IMR-90 (cell line): ENCODE measurements at regions not wholly inside any gene's neighbourhood (a gene's known extent, or its start where the extent isn't known, plus 50 kb on each side); places are given as distances from the start of the nearest gene placed in this dataset.

Experiments
- ATAC-seq: fragments of 200-7000 bp; cut with Tn5 transposase; 2 replicates; pipeline ENCODE4 v1.9.1; 2020; ENCODE audit warnings: low read depth, mild to moderate bottlenecking, moderate library complexity
- BruUV-seq: library from RNA; stranded (reverse); fragments of 400-500 nt; replicated peaks from 2 replicates; lab custom pipeline; 2021; lab: Mats Ljungman, UMichigan
- CTCF ChIA-PET: fragments of 300-600 bp; formaldehyde crosslinking; extraction: SDS; loops from one replicate; lab custom pipeline; 2021; ENCODE audit warnings: antibody characterized with exemption; lab: Yijun Ruan, JAX
- POLR2A ChIA-PET: fragments of 300-600 bp; sonication (Branson Sonifier 250); formaldehyde crosslinking; loops from one replicate; lab custom pipeline; 2022; ENCODE audit warnings: antibody characterized with exemption; ENCODE audit not compliant: unreplicated experiment; lab: Charles Lee
- DNase-seq: peaks from one replicate; pipeline ENCODE4 v3.0.0; 2013
- H2AFZ ChIP-seq: replicated peaks from 2 replicates; pipeline ENCODE3; 2013; ENCODE audit warnings: low read length, mild to moderate bottlenecking; ENCODE audit not compliant: poor library complexity
- H2AK5ac ChIP-seq: 2 replicates; pipeline ENCODE4 v1.6.1; 2013; ENCODE audit warnings: low read depth, low read length, inconsistent platforms
- H2AK9ac ChIP-seq: replicated peaks from 2 replicates; pipeline ENCODE3; 2013; ENCODE audit warnings: mild to moderate bottlenecking, low read depth, low read length, moderate library complexity; ENCODE audit not compliant: poor library complexity
- H2BK120ac ChIP-seq: 2 replicates; pipeline ENCODE4 v1.6.1; 2013; ENCODE audit warnings: low read depth, low read length, inconsistent platforms
- H2BK15ac ChIP-seq: 3 replicates; pipeline ENCODE4 v1.6.1; 2013; ENCODE audit warnings: low read depth, low read length, inconsistent platforms
- H2BK20ac ChIP-seq: 2 replicates; pipeline ENCODE4 v1.6.1; 2013; ENCODE audit warnings: low read depth, mild to moderate bottlenecking, inconsistent platforms, low read length, moderate library complexity
- H2BK5ac ChIP-seq: 2 replicates; pipeline ENCODE4 v1.6.1; 2013; ENCODE audit warnings: mild to moderate bottlenecking, low read depth, low read length, inconsistent platforms; ENCODE audit not compliant: poor library complexity, severe bottlenecking
- H3K14ac ChIP-seq: replicated peaks from 2 replicates; pipeline ENCODE4 v1.6.1; 2013; ENCODE audit warnings: low read depth, low read length, inconsistent platforms
- H3K18ac ChIP-seq: 2 replicates; pipeline ENCODE4 v1.6.1; 2013; ENCODE audit warnings: low read depth, low read length, control low read depth
- H3K23ac ChIP-seq: 2 replicates; pipeline ENCODE4 v1.6.1; 2013; ENCODE audit warnings: low read depth, low read length, inconsistent platforms
- H3K27ac ChIP-seq: 2 replicates; pipeline ENCODE4 v1.5.1; 2013; ENCODE audit warnings: mild to moderate bottlenecking, control low read depth, low read length; ENCODE audit not compliant: insufficient read depth
- H3K27me3 ChIP-seq: 2 replicates; pipeline ENCODE4 v1.6.1; 2013; ENCODE audit warnings: low read length; ENCODE audit not compliant: control insufficient read depth, insufficient read depth
- H3K36me3 ChIP-seq: 2 replicates; pipeline ENCODE4 v1.6.1; 2013; ENCODE audit warnings: low read length, mixed read lengths; ENCODE audit not compliant: control insufficient read depth, insufficient read depth
- H3K4ac ChIP-seq: 2 replicates; pipeline ENCODE4 v1.6.1; 2013; ENCODE audit warnings: low read depth, low read length, inconsistent platforms
- H3K4me1 ChIP-seq: 2 replicates; pipeline ENCODE4 v1.6.1; 2013; ENCODE audit warnings: low read length, mixed read lengths; ENCODE audit not compliant: control insufficient read depth, insufficient read depth
- H3K4me2 ChIP-seq: 2 replicates; pipeline ENCODE4 v1.6.1; 2013; ENCODE audit warnings: low read depth, mild to moderate bottlenecking, control low read depth, low read length, moderate library complexity
- H3K4me3 ChIP-seq: 2 replicates; pipeline ENCODE4 v1.5.1; 2013; ENCODE audit warnings: low read depth, mild to moderate bottlenecking, control low read depth, low read length, moderate library complexity; ENCODE audit not compliant: insufficient read depth
- H3K56ac ChIP-seq: 2 replicates; pipeline ENCODE4 v1.6.1; 2013; ENCODE audit warnings: low read length, inconsistent platforms; ENCODE audit not compliant: insufficient read depth; ENCODE audit errors: extremely low read depth
- H3K79me1 ChIP-seq, 2 experiments: 2 replicates each; pipeline ENCODE4 v1.6.1; 2013; ENCODE audit warnings: low read length in 2 of 2, inconsistent platforms in 1 of 2, low read depth in 1 of 2
- H3K9ac ChIP-seq: 2 replicates; pipeline ENCODE4 v1.6.1; 2013; ENCODE audit warnings: low read depth, low read length, control low read depth
- H3K9me1 ChIP-seq: 2 replicates; pipeline ENCODE4 v1.6.1; 2013; ENCODE audit warnings: low read length, inconsistent platforms; ENCODE audit not compliant: insufficient read depth
- H3K9me3 ChIP-seq: 2 replicates; pipeline ENCODE4 v1.6.1; 2013; ENCODE audit warnings: low read length; ENCODE audit not compliant: control insufficient read depth, insufficient read depth
- H4K20me1 ChIP-seq: 2 replicates; pipeline ENCODE4 v1.6.1; 2013; ENCODE audit warnings: low read length, inconsistent platforms; ENCODE audit not compliant: insufficient read depth
- H4K5ac ChIP-seq: 2 replicates; pipeline ENCODE4 v1.6.1; 2013; ENCODE audit warnings: mild to moderate bottlenecking, low read depth, low read length, control low read depth
- H4K8ac ChIP-seq, 2 experiments: 2 replicates each; pipeline ENCODE4 v1.6.1; 2013; ENCODE audit warnings: low read depth in 2 of 2, low read length in 2 of 2, control low read depth in 1 of 2, inconsistent platforms in 1 of 2
- H4K91ac ChIP-seq: 2 replicates; pipeline ENCODE4 v1.6.1; 2013; ENCODE audit warnings: low read depth, low read length, inconsistent platforms; ENCODE audit not compliant: insufficient read depth
- BHLHE40 ChIP-seq: fragments of 150-350 bp; IDR thresholded peaks from 2 replicates; pipeline ENCODE4 v1.6.1; 2016; ENCODE audit warnings: mild to moderate bottlenecking, low read depth, low read length
- CEBPB ChIP-seq: IDR thresholded peaks from 2 replicates; pipeline ENCODE4 v1.6.1; 2012; ENCODE audit warnings: low read depth, low read length, improper control_type of control experiment
- FOS ChIP-seq: fragments of 150-350 bp; IDR thresholded peaks from 2 replicates; pipeline ENCODE4 v1.6.1; 2016; ENCODE audit warnings: low read depth, low read length
- MAZ ChIP-seq: IDR thresholded peaks from 2 replicates; pipeline ENCODE4 v1.6.1; 2012; ENCODE audit warnings: low read depth, mild to moderate bottlenecking, low read length, improper control_type of control experiment, moderate library complexity, borderline replicate concordance
- MXI1 ChIP-seq: IDR thresholded peaks from 2 replicates; pipeline ENCODE4 v1.6.1; 2012; ENCODE audit warnings: low read depth, mild to moderate bottlenecking, low read length, moderate library complexity, borderline replicate concordance
- POLR2A ChIP-seq: IDR thresholded peaks from 2 replicates; pipeline ENCODE4 v1.6.1; 2012; ENCODE audit warnings: mild to moderate bottlenecking, low read depth, low read length
- RCOR1 ChIP-seq: IDR thresholded peaks from 2 replicates; pipeline ENCODE4 v1.6.1; 2012; ENCODE audit warnings: mild to moderate bottlenecking, low read length, improper control_type of control experiment; ENCODE audit not compliant: insufficient replicate concordance
- SMC3 ChIP-seq: fragments of 150-350 bp; IDR thresholded peaks from 2 replicates; pipeline ENCODE4 v1.6.1; 2016; ENCODE audit warnings: low read depth, mild to moderate bottlenecking, antibody characterized with exemption, low read length, moderate library complexity
- WGBS, 2 experiments: methylation state at CpG; one replicate each; pipeline versions ENCODE4 v1.1.5 to v1.1.7; 2013; ENCODE audit warnings: missing lambda C conversion rate in 2 of 2; ENCODE audit not compliant: insufficient read length in 1 of 2; ENCODE audit errors: extremely low coverage in 2 of 2; 5-methylcytosine and 5-hydroxymethylcytosine counted together
- dilution Hi-C: fragments of 300-500 bp; cut with HindIII; formaldehyde crosslinking; loops from one replicate; pipeline ENCODE4 v1.14.3; 2018; ENCODE audit warnings: low sequenced_read_pairs; ENCODE audit not compliant: unreplicated experiment
- in situ Hi-C: fragments of 300-500 bp; cut with MboI; formaldehyde crosslinking; loops from 3 replicates; pipeline ENCODE4 v1.14.3; 2019; ENCODE audit warnings: low sequenced_read_pairs, inconsistent platforms, mixed read lengths
- intact Hi-C: fragments of 100-400 bp; cut with micrococcal nuclease; formaldehyde crosslinking; loops from 2 replicates; pipeline ENCODE4 v1.10.0; 2022
- TF ChIP-seq, protein P1 (sequence below): fragments of 150-350 bp; IDR thresholded peaks from 2 replicates; pipeline ENCODE4 v1.6.1; 2017; ENCODE audit warnings: mild to moderate bottlenecking, antibody characterized with exemption, low read length, low read depth
- TF ChIP-seq, protein P2 (sequence below): conservative IDR thresholded peaks from 2 replicates; pipeline ENCODE4 v1.5.1; 2012; ENCODE audit warnings: mild to moderate bottlenecking, low read depth, low read length, improper control_type of control experiment

DNA sequence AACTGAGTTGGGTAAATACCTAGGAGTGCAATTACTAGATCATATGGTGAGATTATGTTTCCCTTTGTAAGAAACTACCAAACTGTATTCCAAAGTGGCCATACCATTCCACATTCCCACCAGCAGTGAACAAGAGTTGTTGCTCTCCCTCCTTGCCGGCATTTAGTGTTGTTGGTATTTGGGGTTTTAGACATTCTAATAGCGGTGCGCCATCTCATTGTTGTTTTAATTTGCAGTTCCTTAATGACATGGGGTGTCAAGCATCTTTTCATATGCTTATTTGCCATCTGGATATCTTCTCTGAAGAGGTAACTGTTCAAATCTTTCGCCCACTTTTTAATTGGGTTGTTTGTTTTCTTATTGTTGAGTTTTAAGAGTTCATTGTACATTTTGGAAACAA, 164.2 kb upstream of the LHX1 start:
- ATAC-seq = no peak
- TF ChIP-seq, protein P1, sequence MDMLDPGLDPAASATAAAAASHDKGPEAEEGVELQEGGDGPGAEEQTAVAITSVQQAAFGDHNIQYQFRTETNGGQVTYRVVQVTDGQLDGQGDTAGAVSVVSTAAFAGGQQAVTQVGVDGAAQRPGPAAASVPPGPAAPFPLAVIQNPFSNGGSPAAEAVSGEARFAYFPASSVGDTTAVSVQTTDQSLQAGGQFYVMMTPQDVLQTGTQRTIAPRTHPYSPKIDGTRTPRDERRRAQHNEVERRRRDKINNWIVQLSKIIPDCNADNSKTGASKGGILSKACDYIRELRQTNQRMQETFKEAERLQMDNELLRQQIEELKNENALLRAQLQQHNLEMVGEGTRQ = no peak
- TF ChIP-seq FOS = no peak
- no peak for TF ChIP-seq POLR2A
- TF ChIP-seq CEBPB = no peak
- no peak for TF ChIP-seq MXI1
- TF ChIP-seq MAZ = no peak
- no peak for TF ChIP-seq RCOR1
- no peak for TF ChIP-seq SMC3
- TF ChIP-seq, protein P2, sequence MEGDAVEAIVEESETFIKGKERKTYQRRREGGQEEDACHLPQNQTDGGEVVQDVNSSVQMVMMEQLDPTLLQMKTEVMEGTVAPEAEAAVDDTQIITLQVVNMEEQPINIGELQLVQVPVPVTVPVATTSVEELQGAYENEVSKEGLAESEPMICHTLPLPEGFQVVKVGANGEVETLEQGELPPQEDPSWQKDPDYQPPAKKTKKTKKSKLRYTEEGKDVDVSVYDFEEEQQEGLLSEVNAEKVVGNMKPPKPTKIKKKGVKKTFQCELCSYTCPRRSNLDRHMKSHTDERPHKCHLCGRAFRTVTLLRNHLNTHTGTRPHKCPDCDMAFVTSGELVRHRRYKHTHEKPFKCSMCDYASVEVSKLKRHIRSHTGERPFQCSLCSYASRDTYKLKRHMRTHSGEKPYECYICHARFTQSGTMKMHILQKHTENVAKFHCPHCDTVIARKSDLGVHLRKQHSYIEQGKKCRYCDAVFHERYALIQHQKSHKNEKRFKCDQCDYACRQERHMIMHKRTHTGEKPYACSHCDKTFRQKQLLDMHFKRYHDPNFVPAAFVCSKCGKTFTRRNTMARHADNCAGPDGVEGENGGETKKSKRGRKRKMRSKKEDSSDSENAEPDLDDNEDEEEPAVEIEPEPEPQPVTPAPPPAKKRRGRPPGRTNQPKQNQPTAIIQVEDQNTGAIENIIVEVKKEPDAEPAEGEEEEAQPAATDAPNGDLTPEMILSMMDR = no peak
- no peak for TF ChIP-seq BHLHE40
- no peak overlapping the region for H3K27ac ChIP-seq
- no peak overlapping the region for H3K9ac ChIP-seq
- H3K4me1 ChIP-seq = no peaks in the 10 kb centered on the region
- H4K5ac ChIP-seq = no peak overlapping the region
- ChIA-PET POLR2A (no interaction called here), CTCF (no interaction called here)
- no peak overlapping the region for H3K14ac ChIP-seq
- H2BK120ac ChIP-seq = no peak overlapping the region
- no peak overlapping the region for H3K18ac ChIP-seq
- H3K27me3 ChIP-seq = peaks cover 8% of the 10 kb centered on the region
- no TSS peak for BruUV-seq
- H2AK5ac ChIP-seq = no peak overlapping the region
- intact Hi-C loops = no loop called here
- H3K9me1 ChIP-seq = no peaks in the 10 kb centered on the region
- no peak overlapping the region for H4K8ac ChIP-seq
- no peaks in the 10 kb centered on the region for H3K79me1 ChIP-seq
- no peaks in the 10 kb centered on the region for H3K36me3 ChIP-seq
- H3K4me3 ChIP-seq = no peak overlapping the region
- no peak overlapping the region for H3K23ac ChIP-seq
- H3K56ac ChIP-seq = no peak overlapping the region
- H2BK5ac ChIP-seq = no peak overlapping the region
- no peak for DNase-seq
- no peak overlapping the region for H4K91ac ChIP-seq
- dilution Hi-C loops = no loop called here
- H4K20me1 ChIP-seq = no peaks in the 10 kb centered on the region
- H3K9me3 ChIP-seq = no peaks in the 10 kb centered on the region
- no peak overlapping the region for H2BK20ac ChIP-seq
- H2BK15ac ChIP-seq = no peak overlapping the region
- H3K4me2 ChIP-seq = no peak overlapping the region
- H3K4ac ChIP-seq = no peak overlapping the region
- WGBS, 2 experiments = no CpG with 5 or more reads among the region's 4 CpGs
- in situ Hi-C loops = no loop called here
- H2AK9ac ChIP-seq = no peak overlapping the region
- H2AFZ ChIP-seq = no peak overlapping the region
